ENCODE measurements at regions not wholly inside any gene's neighbourhood (a gene's known extent, or its start where the extent isn't known, plus 50 kb on each side); places are given as distances from the start of the nearest gene placed in this dataset.

GRCh38 chr20:22260506-22260905 is 323.9 kb downstream of the FOXA2 start (continued):
- TF ChIP-seq SRF (IDR thresholded peaks at IDR 0.05; ENCODE audit: low read depth, low read length) (no peak), SP4 (IDR thresholded peaks at IDR 0.05; ENCODE audit: low read length) (no peak), TAF1 (IDR thresholded peaks at IDR 0.05; ENCODE audit: low read depth, low read length) (no peak)

All from H1 (cell line).